CD14-positive monocyte (primary cell): ENCODE measurements at regions not wholly inside any gene's neighbourhood (a gene's known extent, or its start where the extent isn't known, plus 50 kb on each side); places are given as distances from the start of the nearest gene placed in this dataset.

ENCODE experiments used
- DNase-seq, 3 donors: peaks; one replicate each; pipeline ENCODE4 v3.0.0-alpha.2; 2011 to 2022
- H2AFZ ChIP-seq: 2 replicates; pipeline ENCODE4 v1.6.0; 2012; ENCODE audit warnings: mild to moderate bottlenecking, low read depth, low read length, inconsistent platforms; ENCODE audit not compliant: insufficient read depth, poor library complexity, severe bottlenecking
- H3K27ac ChIP-seq, 2 donors: 1 replicate in 1 of 2; 2 replicates in 1 of 2; pipeline ENCODE4 v1.5.1; 2012 to 2013; ENCODE audit warnings: low read length in 2 of 2, control low read depth in 1 of 2, inconsistent platforms in 1 of 2, low read depth in 1 of 2, mild to moderate bottlenecking in 1 of 2
- H3K27me3 ChIP-seq, 2 donors: one replicate each; pipeline versions ENCODE4 v1.6.0 to v1.6.1; 2011 to 2013; ENCODE audit warnings: low read length in 2 of 2; ENCODE audit not compliant: control insufficient read depth in 2 of 2, insufficient read depth in 2 of 2
- H3K36me3 ChIP-seq, 2 donors: replicated peaks in 1 of 2; 1 replicate in 1 of 2; 2 replicates in 1 of 2; pipeline versions ENCODE4 v1.5.1 to v1.6.1; 2012 to 2013; ENCODE audit warnings: low read length in 2 of 2, control low read depth in 1 of 2, inconsistent platforms in 1 of 2, mild to moderate bottlenecking in 1 of 2; ENCODE audit not compliant: insufficient read depth in 2 of 2, control insufficient read depth in 1 of 2
- H3K4me1 ChIP-seq, 2 donors: 1 replicate in 1 of 2; 2 replicates in 1 of 2; pipeline versions ENCODE4 v1.5.1 to v1.6.1; 2012 to 2013; ENCODE audit warnings: low read length in 2 of 2, control low read depth in 1 of 2, inconsistent platforms in 1 of 2, mild to moderate bottlenecking in 1 of 2, moderate library complexity in 1 of 2; ENCODE audit not compliant: insufficient read depth in 2 of 2, control insufficient read depth in 1 of 2
- H3K4me2 ChIP-seq: replicated peaks from 2 replicates; pipeline ENCODE3; 2012; ENCODE audit warnings: low read length, moderate library complexity, mild to moderate bottlenecking; ENCODE audit not compliant: poor library complexity, severe bottlenecking; ENCODE audit errors: extremely low read depth
- H3K4me3 ChIP-seq, 3 experiments: fragments of 200-600 bp in 1 of 3; sonication (generic) in 1 of 3; replicated peaks in 1 of 3; 1 replicate in 2 of 3; 2 replicates in 1 of 3; pipeline ENCODE4 v1.5.1; 2011 to 2013; ENCODE audit warnings: low read length in 3 of 3, mild to moderate bottlenecking in 3 of 3, control low read depth in 2 of 3, low read depth in 2 of 3, inconsistent platforms in 1 of 3, moderate library complexity in 1 of 3
- H3K79me2 ChIP-seq: 2 replicates; pipeline ENCODE4 v1.6.0; 2012; ENCODE audit warnings: mild to moderate bottlenecking, control low read depth, inconsistent platforms, low read length, moderate library complexity; ENCODE audit not compliant: insufficient read depth
- H3K9ac ChIP-seq: 2 replicates; pipeline ENCODE4 v1.6.0; 2017; ENCODE audit warnings: low read length, mild to moderate bottlenecking; ENCODE audit not compliant: insufficient read depth, poor library complexity, severe bottlenecking
- H3K9me3 ChIP-seq, 2 donors: replicated peaks in 1 of 2; 1 replicate in 1 of 2; 2 replicates in 1 of 2; pipeline versions ENCODE4 v1.5.1 to v1.6.1; 2012 to 2013; ENCODE audit warnings: low read length in 2 of 2, control low read depth in 1 of 2; ENCODE audit not compliant: control insufficient read depth in 1 of 2, insufficient read depth in 1 of 2
- H4K20me1 ChIP-seq: 2 replicates; pipeline ENCODE4 v1.6.0; 2012; ENCODE audit warnings: mild to moderate bottlenecking, low read length, control low read depth, moderate library complexity; ENCODE audit not compliant: insufficient read depth
- H3K27ac Mint-ChIP-seq, 7 donors: one replicate each; pipeline ENCODE4 v1.8.0; 2020; ENCODE audit warnings: mild to moderate bottlenecking in 7 of 7, mixed read lengths in 7 of 7, moderate library complexity in 6 of 7, inconsistent platforms in 2 of 7
- H3K27me3 Mint-ChIP-seq, 3 donors: one replicate each; pipeline ENCODE4 v1.8.0; 2021 to 2022; ENCODE audit warnings: low read depth in 3 of 3, mild to moderate bottlenecking in 3 of 3, mixed read lengths in 3 of 3, moderate library complexity in 3 of 3, inconsistent platforms in 1 of 3
- H3K36me3 Mint-ChIP-seq, 2 donors: one replicate each; pipeline ENCODE4 v1.8.0; 2020; ENCODE audit warnings: mixed read lengths in 2 of 2, inconsistent platforms in 1 of 2, mild to moderate bottlenecking in 1 of 2
- H3K4me1 Mint-ChIP-seq: one replicate; pipeline ENCODE4 v1.8.0; 2020; ENCODE audit warnings: mild to moderate bottlenecking, mixed read lengths
- H3K4me3 Mint-ChIP-seq, 2 donors: one replicate each; pipeline ENCODE4 v1.8.0; 2020; ENCODE audit warnings: mild to moderate bottlenecking in 2 of 2, mixed read lengths in 2 of 2, moderate library complexity in 1 of 2
- H3K9me3 Mint-ChIP-seq, 7 donors: one replicate each; pipeline ENCODE4 v1.8.0; 2020 to 2022; ENCODE audit warnings: mixed read lengths in 7 of 7, mild to moderate bottlenecking in 6 of 7, moderate library complexity in 6 of 7, inconsistent platforms in 2 of 7
- CTCF ChIP-seq: fragments of 200-600 bp; IDR thresholded peaks from one replicate; pipeline ENCODE4 v1.8.0; 2022; ENCODE audit warnings: antibody characterized with exemption, mild to moderate bottlenecking
- WGBS: methylation state at CpG from one replicate; pipeline ENCODE4 v1.1.5; 2013; ENCODE audit warnings: missing lambda C conversion rate; ENCODE audit not compliant: insufficient coverage; 5-methylcytosine and 5-hydroxymethylcytosine counted together
- intact Hi-C, 2 donors: fragments of 100-400 bp; cut with micrococcal nuclease; formaldehyde crosslinking; loops; one replicate each; pipeline versions ENCODE4 v1.15.0 to v1.15.1; 2023

- Histone ChIP-seq H3K9ac (no peak overlapping the region), H3K9me3 (no peaks in the 10 kb centered on the region), H3K4me2 (no peak overlapping the region), H2AFZ (no peak overlapping the region), H3K79me2 (no peaks in the 10 kb centered on the region), H3K4me1 (no peaks in the 10 kb centered on the region), H3K27ac (no peak overlapping the region), H4K20me1 (no peaks in the 10 kb centered on the region), H3K4me3 (no peak overlapping the region), H3K36me3 (no peaks in the 10 kb centered on the region), H3K27me3 (no peaks in the 10 kb centered on the region)
- intact Hi-C loops, result no loop called here
- no peaks in the 10 kb centered on the region for H3K27me3 Mint-ChIP-seq
- H3K4me3 Mint-ChIP-seq, result no peak overlapping the region
- no peak for DNase-seq
- WGBS, result no CpG with 5 or more reads among the region's 3 CpGs
- H3K4me1 Mint-ChIP-seq, result no peaks in the 10 kb centered on the region
- no peak overlapping the region for H3K27ac Mint-ChIP-seq
- peaks cover 0 to 8% (median 0%) of the 10 kb centered on the region in 7 donors for H3K9me3 Mint-ChIP-seq
- no peak for TF ChIP-seq CTCF
- H3K36me3 Mint-ChIP-seq, result no peaks in the 10 kb centered on the region
Observed at GRCh38 chr18:68564961-68565360, 149.9 kb downstream of the TMX3 start.

- no peaks in the 10 kb centered on the region for H3K36me3 Mint-ChIP-seq
- no peak overlapping the region for H3K27ac ChIP-seq
- H3K4me3 Mint-ChIP-seq, result no peak overlapping the region
- H2AFZ ChIP-seq, result no peak overlapping the region
- H3K4me1 ChIP-seq, result no peaks in the 10 kb centered on the region
- no peaks in the 10 kb centered on the region for H3K79me2 ChIP-seq
- no peaks in the 10 kb centered on the region for H3K9me3 ChIP-seq
- H3K27me3 Mint-ChIP-seq, result no peaks in the 10 kb centered on the region
- no peaks in the 10 kb centered on the region for H4K20me1 ChIP-seq
- no peak overlapping the region for H3K4me2 ChIP-seq
- no peaks in the 10 kb centered on the region for H3K27me3 ChIP-seq
- H3K4me1 Mint-ChIP-seq, result no peaks in the 10 kb centered on the region
- H3K27ac Mint-ChIP-seq, result no peak overlapping the region
- H3K36me3 ChIP-seq, result no peaks in the 10 kb centered on the region
- no peak for TF ChIP-seq CTCF
- no peak for DNase-seq
- H3K9ac ChIP-seq, result no peak overlapping the region
- H3K4me3 ChIP-seq, result no peak overlapping the region
- intact Hi-C loops, result no loop called here
- peaks cover 0 to 8% (median 0%) of the 10 kb centered on the region in 7 donors for H3K9me3 Mint-ChIP-seq
Observed at GRCh38 chr18:68564351-68564750, 150.6 kb downstream of the TMX3 start.
